ENCODE measurements at regions not wholly inside any gene's neighbourhood (a gene's known extent, or its start where the extent isn't known, plus 50 kb on each side); places are given as distances from the start of the nearest gene placed in this dataset.

DNA sequence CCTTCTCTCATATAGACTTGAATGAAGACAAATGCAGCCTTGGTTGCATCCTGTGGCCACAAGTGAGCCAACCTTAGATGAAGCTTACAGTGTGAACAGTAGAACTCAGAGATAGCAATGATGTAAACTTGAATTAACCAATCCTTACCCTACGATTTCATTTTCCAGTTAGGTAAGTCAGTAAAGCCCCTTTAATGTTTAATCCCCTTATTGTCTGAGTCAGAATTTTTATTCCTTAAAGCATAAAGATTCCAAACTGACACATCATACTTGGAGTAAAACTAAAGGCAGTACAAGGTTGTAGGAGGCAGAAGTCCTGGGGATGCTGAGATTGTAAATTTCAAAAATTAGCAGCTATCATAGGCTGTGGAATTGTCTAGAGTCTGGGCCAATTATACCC is 507.8 kb upstream of the DPH6 start:
- intact Hi-C loops (cut with DNase I): no loop called here
- ATAC-seq: no peak
- Histone ChIP-seq H3K4me1 (no peaks in the 10 kb centered on the region), H3K27ac (no peak overlapping the region), H3K9me3 (no peaks in the 10 kb centered on the region), H3K4me3 (no peak overlapping the region), H3K36me3 (no peaks in the 10 kb centered on the region), H3K27me3 (no peaks in the 10 kb centered on the region)
- TF ChIP-seq, protein P1, sequence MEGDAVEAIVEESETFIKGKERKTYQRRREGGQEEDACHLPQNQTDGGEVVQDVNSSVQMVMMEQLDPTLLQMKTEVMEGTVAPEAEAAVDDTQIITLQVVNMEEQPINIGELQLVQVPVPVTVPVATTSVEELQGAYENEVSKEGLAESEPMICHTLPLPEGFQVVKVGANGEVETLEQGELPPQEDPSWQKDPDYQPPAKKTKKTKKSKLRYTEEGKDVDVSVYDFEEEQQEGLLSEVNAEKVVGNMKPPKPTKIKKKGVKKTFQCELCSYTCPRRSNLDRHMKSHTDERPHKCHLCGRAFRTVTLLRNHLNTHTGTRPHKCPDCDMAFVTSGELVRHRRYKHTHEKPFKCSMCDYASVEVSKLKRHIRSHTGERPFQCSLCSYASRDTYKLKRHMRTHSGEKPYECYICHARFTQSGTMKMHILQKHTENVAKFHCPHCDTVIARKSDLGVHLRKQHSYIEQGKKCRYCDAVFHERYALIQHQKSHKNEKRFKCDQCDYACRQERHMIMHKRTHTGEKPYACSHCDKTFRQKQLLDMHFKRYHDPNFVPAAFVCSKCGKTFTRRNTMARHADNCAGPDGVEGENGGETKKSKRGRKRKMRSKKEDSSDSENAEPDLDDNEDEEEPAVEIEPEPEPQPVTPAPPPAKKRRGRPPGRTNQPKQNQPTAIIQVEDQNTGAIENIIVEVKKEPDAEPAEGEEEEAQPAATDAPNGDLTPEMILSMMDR (IDR thresholded peaks at IDR 0.05): no peak
- DNase-seq: no peak
- WGBS, 2 donors: 49 to 70% methylated on average over 1 of the region's 1 CpG
- no peak for FAIRE-seq

DNA sequence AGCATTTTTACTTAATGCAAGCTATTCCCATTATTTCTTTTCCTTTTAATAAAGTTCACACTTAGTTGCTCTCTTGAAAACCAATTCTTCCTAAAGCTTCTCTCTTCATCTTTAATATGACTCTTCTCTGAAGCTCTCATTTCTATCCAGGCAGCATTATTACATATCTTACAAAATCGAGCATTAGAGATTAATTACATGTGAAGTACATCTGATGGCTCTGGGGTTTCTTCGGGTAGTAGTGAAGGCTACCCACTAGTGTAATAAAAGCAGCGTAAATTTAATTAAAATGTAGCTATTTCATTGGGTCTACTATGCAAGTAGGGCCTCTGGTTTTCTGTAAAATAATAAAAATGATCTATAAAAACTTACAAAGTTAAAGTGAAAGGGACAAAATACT is 513.6 kb upstream of the DPH6 start:
- intact Hi-C loops (cut with DNase I): no loop called here
- no peak for FAIRE-seq

DNA sequence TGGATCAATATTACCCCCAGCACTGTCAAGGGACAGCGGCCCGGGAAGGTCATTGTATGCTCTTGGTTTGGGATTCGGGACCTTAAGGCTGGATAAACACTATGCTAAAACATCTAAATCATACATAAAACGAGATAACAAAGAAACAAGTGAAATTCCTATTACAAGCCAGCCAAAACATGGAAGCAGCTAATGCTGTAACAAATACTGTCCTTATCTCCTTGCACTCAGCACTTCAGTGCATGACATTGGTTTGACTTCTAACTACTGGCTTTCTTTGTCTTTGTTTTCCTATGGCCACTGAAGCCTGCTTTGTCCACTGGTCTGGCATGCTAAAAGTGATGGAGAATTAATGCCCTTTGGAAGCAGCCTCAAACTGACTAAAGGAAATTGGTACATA is 516.4 kb upstream of the DPH6 start:
- Histone ChIP-seq H3K4me3 (no peak overlapping the region), H3K9me3 (no peaks in the 10 kb centered on the region), H3K27me3 (no peaks in the 10 kb centered on the region), H3K36me3 (no peaks in the 10 kb centered on the region), H3K27ac (no peak overlapping the region), H3K4me1 (no peaks in the 10 kb centered on the region)
- 39% methylated on average over 4 of the region's 4 CpGs for WGBS, 2 donors
- no peak for ATAC-seq
- no peak for DNase-seq
- intact Hi-C loops (cut with DNase I): no loop called here
- no peak for FAIRE-seq
- TF ChIP-seq, protein P1 (IDR thresholded peaks at IDR 0.05): no peak

More for the DNA sequence above, 513.6 kb upstream of the DPH6 start:
- Histone ChIP-seq H3K4me1 (no peaks in the 10 kb centered on the region), H3K9me3 (no peaks in the 10 kb centered on the region), H3K4me3 (no peak overlapping the region), H3K27ac (no peak overlapping the region), H3K36me3 (no peaks in the 10 kb centered on the region), H3K27me3 (no peaks in the 10 kb centered on the region)
- TF ChIP-seq, protein P1 (IDR thresholded peaks at IDR 0.05): no peak
- no peak for ATAC-seq
- DNase-seq: no peak
- WGBS, 2 donors: 76 to 84% methylated on average over 3 of the region's 3 CpGs

DNA sequence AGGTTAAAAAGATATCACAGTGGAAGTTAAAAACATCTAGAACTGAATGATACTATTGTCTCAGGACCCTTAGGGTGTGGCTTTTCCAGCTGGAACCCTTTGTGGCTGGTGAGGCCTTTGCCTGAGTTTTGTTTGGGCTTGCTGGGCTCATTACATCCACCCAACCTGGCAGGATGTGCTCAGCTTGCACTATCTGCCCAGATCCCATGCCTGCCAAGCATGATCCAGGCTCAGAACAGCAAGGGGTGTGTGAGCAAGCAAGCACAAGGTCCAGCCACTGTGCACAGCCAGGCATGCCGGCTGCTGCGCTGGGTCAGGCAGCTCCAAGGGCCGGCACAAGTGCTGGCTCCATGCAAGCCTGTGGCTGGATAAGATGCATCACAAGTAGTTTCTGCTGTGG is 512.7 kb upstream of the CDIN1 start:
- Histone ChIP-seq H3K27ac (no peak overlapping the region), H3K27me3 (no peaks in the 10 kb centered on the region), H3K4me1 (no peaks in the 10 kb centered on the region), H3K4me3 (no peak overlapping the region), H3K9me3 (no peaks in the 10 kb centered on the region), H3K36me3 (no peaks in the 10 kb centered on the region)
- FAIRE-seq (no peak), ATAC-seq (no peak), DNase-seq (peak in 1 of 6 donors; percentile 30)
- TF ChIP-seq, protein P1 (IDR thresholded peaks at IDR 0.05): no peak
- intact Hi-C loops (cut with DNase I): no loop called here
- 97 to 98% methylated on average over 3 of the region's 3 CpGs for WGBS, 2 donors

DNA sequence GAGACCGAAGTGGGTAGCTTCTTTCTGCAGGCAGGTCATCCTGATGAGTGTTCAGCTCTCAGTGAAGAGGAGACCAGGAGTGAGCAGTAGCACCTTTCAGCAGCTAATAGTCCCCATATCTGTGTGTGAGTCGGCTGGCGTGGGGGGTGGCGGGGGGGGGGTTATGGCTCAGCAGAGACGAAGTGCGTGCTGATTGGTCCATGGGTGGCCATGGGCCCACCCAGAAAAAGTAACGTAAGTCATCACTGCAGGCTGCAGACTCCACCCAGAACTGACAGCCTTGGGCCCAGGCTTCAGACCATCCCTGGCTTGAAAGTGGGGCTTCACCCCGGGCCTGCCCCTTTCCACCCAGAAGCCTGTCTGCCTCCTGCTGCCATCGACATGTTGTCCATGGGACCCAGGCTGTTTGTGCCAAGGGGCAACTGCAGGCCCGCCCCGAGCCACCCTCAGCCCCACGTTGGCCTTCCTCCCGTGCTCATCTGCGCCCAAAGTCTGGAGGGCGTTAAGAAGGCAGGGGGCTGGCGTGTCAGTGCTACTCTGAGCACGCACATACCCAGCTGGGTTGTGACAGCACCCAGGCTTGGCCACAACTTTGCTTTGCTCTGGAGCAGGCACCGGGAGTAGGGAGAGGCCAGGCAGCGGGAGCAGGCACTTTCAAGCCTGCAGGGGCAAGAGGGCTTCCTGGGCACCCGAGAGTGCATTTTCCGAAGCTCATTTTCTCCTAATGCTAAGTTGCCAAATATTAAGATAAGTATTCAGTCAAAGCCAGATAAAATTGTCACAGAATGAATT is 511.7 kb upstream of the CDIN1 start:
- H3K27me3 ChIP-seq: no peaks in the 10 kb centered on the region
- no peak overlapping the region for H3K27ac ChIP-seq
- FAIRE-seq: no peak
- WGBS, 2 donors: 89 to 92% methylated on average over 21 of the region's 21 CpGs
- H3K36me3 ChIP-seq: no peaks in the 10 kb centered on the region
- TF ChIP-seq, protein P1 (IDR thresholded peaks at IDR 0.05): no peak
- DNase-seq: peak in 1 of 6 donors; percentile 36
- ATAC-seq: no peak
- no peak overlapping the region for H3K4me3 ChIP-seq
- no peaks in the 10 kb centered on the region for H3K4me1 ChIP-seq
- intact Hi-C loops (cut with DNase I): no loop called here
- no peaks in the 10 kb centered on the region for H3K9me3 ChIP-seq

All from pancreas (tissue), 10 donors.